ENCODE measurements at regions not wholly inside any gene's neighbourhood (a gene's known extent, or its start where the extent isn't known, plus 50 kb on each side); places are given as distances from the start of the nearest gene placed in this dataset.

DNA sequence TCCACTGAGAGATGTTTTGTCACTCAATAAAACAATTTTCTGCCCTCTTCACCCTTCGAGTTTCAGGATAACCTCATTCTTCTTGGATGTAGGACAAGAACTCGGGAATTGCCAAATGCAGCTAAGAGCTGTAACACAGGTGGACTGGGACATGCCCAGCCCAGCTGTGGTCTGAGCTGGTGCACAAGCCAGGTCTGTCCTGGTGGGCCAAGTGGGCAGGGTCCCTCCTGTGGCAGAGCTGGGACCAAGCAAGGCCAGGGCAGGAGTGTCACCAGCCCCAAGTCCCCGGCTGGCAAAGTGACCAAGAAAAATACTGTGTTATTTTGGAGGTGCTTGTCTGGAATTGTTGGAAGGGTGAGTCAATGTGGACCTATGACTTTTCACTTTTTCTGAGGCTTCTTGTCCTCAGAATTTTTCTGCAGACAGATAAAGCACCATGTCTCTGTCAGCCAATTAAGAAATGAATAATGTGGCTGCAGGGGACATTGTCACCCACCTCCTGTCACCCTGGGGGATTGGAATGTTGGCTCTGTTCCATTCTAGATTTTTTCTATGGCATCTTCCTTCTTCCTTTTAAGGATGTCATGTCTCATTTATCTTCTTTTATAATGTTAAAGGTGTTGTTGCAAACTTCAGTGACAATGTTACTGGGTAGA lies 645.2 kb upstream of the EPHA6 start:
- no peak overlapping the region for H3K27ac Mint-ChIP-seq (ENCODE audit: unreplicated experiment)
- TF ChIP-seq, protein P1, sequence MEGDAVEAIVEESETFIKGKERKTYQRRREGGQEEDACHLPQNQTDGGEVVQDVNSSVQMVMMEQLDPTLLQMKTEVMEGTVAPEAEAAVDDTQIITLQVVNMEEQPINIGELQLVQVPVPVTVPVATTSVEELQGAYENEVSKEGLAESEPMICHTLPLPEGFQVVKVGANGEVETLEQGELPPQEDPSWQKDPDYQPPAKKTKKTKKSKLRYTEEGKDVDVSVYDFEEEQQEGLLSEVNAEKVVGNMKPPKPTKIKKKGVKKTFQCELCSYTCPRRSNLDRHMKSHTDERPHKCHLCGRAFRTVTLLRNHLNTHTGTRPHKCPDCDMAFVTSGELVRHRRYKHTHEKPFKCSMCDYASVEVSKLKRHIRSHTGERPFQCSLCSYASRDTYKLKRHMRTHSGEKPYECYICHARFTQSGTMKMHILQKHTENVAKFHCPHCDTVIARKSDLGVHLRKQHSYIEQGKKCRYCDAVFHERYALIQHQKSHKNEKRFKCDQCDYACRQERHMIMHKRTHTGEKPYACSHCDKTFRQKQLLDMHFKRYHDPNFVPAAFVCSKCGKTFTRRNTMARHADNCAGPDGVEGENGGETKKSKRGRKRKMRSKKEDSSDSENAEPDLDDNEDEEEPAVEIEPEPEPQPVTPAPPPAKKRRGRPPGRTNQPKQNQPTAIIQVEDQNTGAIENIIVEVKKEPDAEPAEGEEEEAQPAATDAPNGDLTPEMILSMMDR (conservative IDR thresholded peaks at IDR 0.05), result no peak
- H3K27me3 Mint-ChIP-seq (ENCODE audit: low read depth), result no peaks in the 10 kb centered on the region
- H3K4me1 Mint-ChIP-seq, result peaks cover 4% of the 10 kb centered on the region
- no peak for DNase-seq (ENCODE audit: low read depth, low spot score)
- peaks cover 8% of the 10 kb centered on the region for H3K9me3 Mint-ChIP-seq
- no peaks in the 10 kb centered on the region for H3K36me3 Mint-ChIP-seq (ENCODE audit: low read depth)
- H3K4me3 Mint-ChIP-seq, result no peak overlapping the region

DNA sequence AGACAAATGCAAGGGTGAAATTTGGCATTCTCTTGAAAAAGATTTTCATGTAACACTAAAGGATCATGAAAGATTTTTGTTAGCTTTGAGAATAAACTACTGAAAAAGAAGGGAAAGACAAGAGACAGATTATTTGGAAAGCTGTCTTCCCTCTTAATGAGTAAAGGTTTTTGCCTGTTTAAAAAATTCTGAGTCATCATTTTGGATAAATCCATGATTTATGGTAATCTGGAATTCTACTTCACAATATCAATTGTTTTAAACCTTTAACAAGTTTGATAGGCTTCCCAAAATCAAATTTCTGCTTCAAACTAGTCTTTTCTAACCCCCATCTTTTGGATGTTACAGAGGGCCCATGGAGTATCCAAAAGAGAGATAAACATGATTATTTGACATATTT lies 641.5 kb upstream of the EPHA6 start:
- no peak overlapping the region for H3K4me3 Mint-ChIP-seq
- H3K4me1 Mint-ChIP-seq, result no peaks in the 10 kb centered on the region
- TF ChIP-seq, protein P1 (conservative IDR thresholded peaks at IDR 0.05), result no peak
- no peak overlapping the region for H3K27ac Mint-ChIP-seq (ENCODE audit: unreplicated experiment)
- no peaks in the 10 kb centered on the region for H3K36me3 Mint-ChIP-seq (ENCODE audit: low read depth)
- H3K9me3 Mint-ChIP-seq, result peaks cover 8% of the 10 kb centered on the region
- DNase-seq (ENCODE audit: low read depth, low spot score), result no peak
- H3K27me3 Mint-ChIP-seq (ENCODE audit: low read depth), result no peaks in the 10 kb centered on the region

DNA sequence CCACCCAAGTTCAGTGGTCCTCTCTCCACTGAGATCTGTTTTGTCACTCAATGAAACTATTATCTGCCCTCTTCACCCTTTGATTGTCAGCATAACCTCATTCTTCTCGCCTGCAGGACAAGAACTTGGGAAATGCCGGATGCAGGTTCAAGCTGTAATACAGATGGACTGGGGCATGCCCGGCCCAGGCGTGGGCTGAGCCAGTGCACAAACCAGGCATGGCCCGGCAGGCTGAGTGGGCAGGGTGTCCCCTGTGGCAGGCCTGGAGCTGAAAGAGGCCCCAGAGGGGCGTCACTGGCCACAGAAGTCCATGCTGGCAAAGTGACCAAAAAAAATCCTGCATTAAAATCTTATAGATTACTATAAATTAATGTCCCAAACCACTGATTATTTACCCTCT lies 638.9 kb upstream of the EPHA6 start:
- no peaks in the 10 kb centered on the region for H3K27me3 Mint-ChIP-seq (ENCODE audit: low read depth)
- H3K9me3 Mint-ChIP-seq, result no peaks in the 10 kb centered on the region
- no peak overlapping the region for H3K27ac Mint-ChIP-seq (ENCODE audit: unreplicated experiment)
- no peaks in the 10 kb centered on the region for H3K4me1 Mint-ChIP-seq
- H3K4me3 Mint-ChIP-seq, result no peak overlapping the region
- no peak for DNase-seq (ENCODE audit: low read depth, low spot score)
- no peaks in the 10 kb centered on the region for H3K36me3 Mint-ChIP-seq (ENCODE audit: low read depth)
- TF ChIP-seq, protein P1 (conservative IDR thresholded peaks at IDR 0.05), result no peak

DNA sequence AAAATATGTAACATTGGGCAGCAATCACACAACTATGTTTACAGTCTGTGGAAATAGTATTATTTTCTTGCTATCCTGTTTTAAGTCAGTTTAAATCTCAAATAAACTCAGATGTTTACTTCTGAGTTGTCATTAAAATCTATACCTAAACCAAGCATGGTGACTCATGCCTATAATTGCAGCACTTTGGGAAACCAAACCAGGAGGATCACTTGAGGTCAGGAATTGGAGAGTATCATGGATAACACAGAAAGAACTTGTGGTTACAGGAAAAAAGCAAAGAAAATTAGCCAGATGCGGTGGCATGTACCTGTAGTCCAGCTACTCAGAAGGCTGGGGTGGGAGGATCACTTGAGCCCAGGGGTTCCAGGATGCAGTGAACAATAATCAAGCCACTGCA lies 631.6 kb upstream of the EPHA6 start:
- no peak overlapping the region for H3K4me3 Mint-ChIP-seq

DNA sequence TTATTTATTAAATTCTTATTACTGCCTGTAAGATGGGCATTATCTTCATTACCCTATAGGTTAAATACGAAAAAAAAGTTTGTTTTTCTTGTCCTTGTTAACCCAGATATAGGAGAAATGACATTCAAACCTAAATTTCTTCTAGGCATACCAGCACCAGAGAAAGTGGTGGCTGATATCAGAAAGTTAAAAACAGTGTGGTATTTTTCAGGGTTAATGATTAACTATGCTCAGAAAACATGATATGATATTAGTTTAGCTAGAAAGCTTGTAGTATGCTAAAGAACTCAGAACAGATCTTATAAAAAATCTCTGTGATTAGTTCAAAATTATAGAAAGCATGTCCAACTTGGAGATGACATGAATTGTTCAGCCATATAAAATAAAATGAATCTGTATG lies 630.5 kb upstream of the EPHA6 start:
- no peaks in the 10 kb centered on the region for H3K27me3 Mint-ChIP-seq (ENCODE audit: low read depth)
- TF ChIP-seq, protein P1 (conservative IDR thresholded peaks at IDR 0.05), result no peak

More for the DNA sequence above, 631.6 kb upstream of the EPHA6 start:
- no peak for DNase-seq (ENCODE audit: low read depth, low spot score)
- no peaks in the 10 kb centered on the region for H3K9me3 Mint-ChIP-seq
- no peak overlapping the region for H3K27ac Mint-ChIP-seq (ENCODE audit: unreplicated experiment)
- TF ChIP-seq, protein P1 (conservative IDR thresholded peaks at IDR 0.05), result no peak
- H3K36me3 Mint-ChIP-seq (ENCODE audit: low read depth), result no peaks in the 10 kb centered on the region
- no peaks in the 10 kb centered on the region for H3K27me3 Mint-ChIP-seq (ENCODE audit: low read depth)
- H3K4me1 Mint-ChIP-seq, result no peaks in the 10 kb centered on the region

More for the DNA sequence above, 630.5 kb upstream of the EPHA6 start:
- DNase-seq (ENCODE audit: low read depth, low spot score), result no peak
- H3K4me1 Mint-ChIP-seq, result no peaks in the 10 kb centered on the region
- H3K4me3 Mint-ChIP-seq, result no peak overlapping the region
- no peak overlapping the region for H3K27ac Mint-ChIP-seq (ENCODE audit: unreplicated experiment)
- H3K36me3 Mint-ChIP-seq (ENCODE audit: low read depth), result no peaks in the 10 kb centered on the region
- H3K9me3 Mint-ChIP-seq, result no peaks in the 10 kb centered on the region
